ENCODE measurements at regions not wholly inside any gene's neighbourhood (a gene's known extent, or its start where the extent isn't known, plus 50 kb on each side); places are given as distances from the start of the nearest gene placed in this dataset.

- ATAC-seq (ENCODE audit: low FRiP score) (no peak), DNase-seq (ENCODE audit: low spot score) (no peak)
- no peak for TF ChIP-seq CTCF (IDR thresholded peaks at IDR 0.05)
Measured at GRCh38 chr18:77550625-77551024, 301.0 kb downstream of the GALR1 start.

DNA sequence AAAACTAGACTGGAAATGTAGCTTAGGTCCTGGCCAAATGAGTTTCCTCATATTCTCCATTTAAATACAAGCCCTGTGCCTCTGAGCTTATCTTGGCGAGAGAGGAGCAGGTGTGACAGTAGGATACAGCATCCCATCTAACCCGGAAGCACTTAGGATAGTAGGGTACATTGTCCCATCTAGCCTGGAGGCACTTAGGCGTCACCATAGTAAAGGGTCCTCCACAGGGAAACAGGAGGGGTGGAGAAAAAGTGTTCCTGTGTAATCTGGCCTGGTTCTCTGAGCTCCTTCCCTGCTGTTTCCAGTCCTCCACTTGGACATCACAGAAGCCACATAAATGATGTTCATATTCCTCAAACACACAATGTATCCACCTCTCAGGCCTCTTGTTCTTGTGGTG, 301.4 kb downstream of the GALR1 start:
- no peak for TF ChIP-seq CTCF (IDR thresholded peaks at IDR 0.05)
- DNase-seq (ENCODE audit: low spot score) (no peak), ATAC-seq (ENCODE audit: low FRiP score) (no peak)

GRCh38 chr18:77552945-77553344, 303.3 kb downstream of the GALR1 start:
- TF ChIP-seq CTCF (IDR thresholded peaks at IDR 0.05), result no peak
- no peak for DNase-seq (ENCODE audit: low spot score)
- ATAC-seq (ENCODE audit: low FRiP score), result no peak

- TF ChIP-seq CTCF (IDR thresholded peaks at IDR 0.05), result no peak
- DNase-seq (ENCODE audit: low spot score) (no peak), ATAC-seq (ENCODE audit: low FRiP score) (no peak)
Measured at GRCh38 chr18:77554061-77554460, 304.4 kb downstream of the GALR1 start.

DNA sequence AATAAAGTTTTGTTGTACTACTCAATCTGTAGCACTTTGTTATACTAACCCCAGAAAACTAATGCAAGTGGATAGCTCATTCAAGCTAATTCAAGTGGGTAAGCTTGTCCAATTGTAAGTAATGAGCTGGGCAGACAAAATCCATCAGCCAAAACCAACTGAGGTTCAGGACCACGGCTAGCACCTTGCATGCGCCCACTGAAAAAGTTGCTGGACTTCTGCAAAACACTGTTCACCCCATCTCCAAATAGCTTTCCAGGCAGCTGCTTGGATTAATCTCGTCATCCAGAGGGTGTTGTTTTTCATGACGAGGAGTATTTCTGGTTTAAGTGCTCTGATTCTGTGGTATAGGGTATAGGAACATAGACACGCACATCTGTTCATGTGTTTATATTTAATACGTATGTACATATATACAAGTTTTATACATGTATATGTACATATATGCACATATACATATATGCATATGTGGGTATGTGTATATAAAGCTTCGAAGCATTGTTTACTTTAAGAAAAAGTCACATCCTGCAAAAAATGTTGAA, 307.5 kb downstream of the GALR1 start:
- no peak for TF ChIP-seq CTCF (IDR thresholded peaks at IDR 0.05)
- DNase-seq (ENCODE audit: low spot score) (no peak), ATAC-seq (ENCODE audit: low FRiP score) (no peak)

DNA sequence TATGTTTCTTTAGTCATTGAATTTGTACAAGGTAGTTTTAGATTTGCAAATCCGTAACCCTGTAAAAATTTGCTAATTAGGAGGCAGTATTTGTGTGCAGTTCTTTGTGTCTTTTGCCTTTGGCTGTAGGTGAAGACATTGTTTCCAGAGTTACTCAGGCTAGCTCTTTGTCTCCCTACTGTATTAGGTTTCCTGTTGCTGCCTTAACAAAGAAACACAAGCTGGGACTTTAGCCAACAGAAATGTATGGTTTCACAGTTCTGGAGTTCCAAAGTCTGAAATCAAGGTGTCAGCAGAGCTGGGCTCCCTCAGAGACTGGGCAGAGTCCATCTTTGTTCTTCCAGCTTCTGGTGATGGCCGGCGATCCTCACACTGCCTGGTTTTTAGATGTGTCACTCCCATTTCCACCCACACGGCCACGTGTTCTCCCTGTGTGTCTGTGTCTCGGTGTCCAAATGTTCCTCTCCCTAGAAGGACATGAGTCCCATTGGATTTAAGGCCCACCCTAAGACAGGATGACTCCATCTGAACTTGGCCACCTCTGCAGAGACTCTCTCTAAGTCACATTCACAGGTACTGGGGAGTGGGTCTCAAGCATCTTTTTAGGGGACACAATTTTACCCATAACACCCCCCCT, 309.7 kb downstream of the GALR1 start:
- DNase-seq (ENCODE audit: low spot score) (no peak), ATAC-seq (ENCODE audit: low FRiP score) (no peak)
- no peak for TF ChIP-seq CTCF (IDR thresholded peaks at IDR 0.05)

- no peak for ATAC-seq (ENCODE audit: low FRiP score)
- no peak for TF ChIP-seq CTCF (IDR thresholded peaks at IDR 0.05)
- DNase-seq (ENCODE audit: low spot score), result no peak
Measured at GRCh38 chr18:77560341-77560992, 310.8 kb downstream of the GALR1 start.

All from omental fat pad (tissue), 3 donors.